ENCODE measurements at regions not wholly inside any gene's neighbourhood (a gene's known extent, or its start where the extent isn't known, plus 50 kb on each side); places are given as distances from the start of the nearest gene placed in this dataset.

DNA sequence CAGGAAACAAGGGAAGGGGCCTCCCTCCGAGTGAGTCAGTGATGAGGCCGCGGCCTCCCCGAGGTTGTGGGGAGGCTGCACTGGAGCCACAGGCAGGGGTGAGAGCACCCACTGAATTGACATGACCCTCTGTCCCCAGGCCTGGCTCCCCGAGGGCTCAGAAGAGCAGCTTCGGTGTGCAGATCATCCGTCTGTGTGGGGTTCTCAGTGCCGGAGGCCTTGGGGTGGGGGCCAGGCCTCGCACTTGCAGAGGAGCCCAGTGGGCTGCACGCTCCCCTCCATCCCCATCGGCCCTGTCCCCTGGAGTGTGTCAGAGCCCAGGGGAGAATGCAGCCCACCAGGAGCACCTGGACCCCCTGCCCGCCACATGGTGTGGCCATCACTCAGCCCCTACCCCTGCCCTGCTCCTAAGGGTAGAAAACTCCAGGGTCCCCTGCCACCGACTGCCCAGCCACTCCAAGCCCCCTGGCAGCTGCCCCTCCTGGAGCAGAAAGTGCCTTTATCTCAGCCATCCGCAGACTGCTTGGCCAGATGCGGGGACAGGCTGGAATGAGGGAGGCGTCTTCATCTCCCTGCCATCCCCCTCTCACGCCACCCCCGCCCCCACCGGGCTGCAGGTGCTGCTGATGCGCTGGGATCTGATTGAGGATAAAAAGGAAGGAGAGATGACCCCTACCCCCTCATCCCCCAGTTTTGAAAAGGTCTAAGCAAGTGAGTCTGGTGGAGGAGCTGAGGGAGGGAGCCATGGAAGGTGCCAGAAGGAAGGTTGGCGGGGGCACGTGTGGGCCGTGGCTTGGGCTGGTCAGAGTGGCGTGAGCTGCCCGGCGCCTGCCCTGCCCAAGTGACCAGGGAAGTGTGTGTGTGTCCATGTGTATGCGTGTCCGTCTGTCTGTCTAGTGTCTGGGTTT lies 358.3 kb downstream of the SEC14L1 start:
- TF ChIP-seq, protein P1, sequence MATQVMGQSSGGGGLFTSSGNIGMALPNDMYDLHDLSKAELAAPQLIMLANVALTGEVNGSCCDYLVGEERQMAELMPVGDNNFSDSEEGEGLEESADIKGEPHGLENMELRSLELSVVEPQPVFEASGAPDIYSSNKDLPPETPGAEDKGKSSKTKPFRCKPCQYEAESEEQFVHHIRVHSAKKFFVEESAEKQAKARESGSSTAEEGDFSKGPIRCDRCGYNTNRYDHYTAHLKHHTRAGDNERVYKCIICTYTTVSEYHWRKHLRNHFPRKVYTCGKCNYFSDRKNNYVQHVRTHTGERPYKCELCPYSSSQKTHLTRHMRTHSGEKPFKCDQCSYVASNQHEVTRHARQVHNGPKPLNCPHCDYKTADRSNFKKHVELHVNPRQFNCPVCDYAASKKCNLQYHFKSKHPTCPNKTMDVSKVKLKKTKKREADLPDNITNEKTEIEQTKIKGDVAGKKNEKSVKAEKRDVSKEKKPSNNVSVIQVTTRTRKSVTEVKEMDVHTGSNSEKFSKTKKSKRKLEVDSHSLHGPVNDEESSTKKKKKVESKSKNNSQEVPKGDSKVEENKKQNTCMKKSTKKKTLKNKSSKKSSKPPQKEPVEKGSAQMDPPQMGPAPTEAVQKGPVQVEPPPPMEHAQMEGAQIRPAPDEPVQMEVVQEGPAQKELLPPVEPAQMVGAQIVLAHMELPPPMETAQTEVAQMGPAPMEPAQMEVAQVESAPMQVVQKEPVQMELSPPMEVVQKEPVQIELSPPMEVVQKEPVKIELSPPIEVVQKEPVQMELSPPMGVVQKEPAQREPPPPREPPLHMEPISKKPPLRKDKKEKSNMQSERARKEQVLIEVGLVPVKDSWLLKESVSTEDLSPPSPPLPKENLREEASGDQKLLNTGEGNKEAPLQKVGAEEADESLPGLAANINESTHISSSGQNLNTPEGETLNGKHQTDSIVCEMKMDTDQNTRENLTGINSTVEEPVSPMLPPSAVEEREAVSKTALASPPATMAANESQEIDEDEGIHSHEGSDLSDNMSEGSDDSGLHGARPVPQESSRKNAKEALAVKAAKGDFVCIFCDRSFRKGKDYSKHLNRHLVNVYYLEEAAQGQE (IDR thresholded peaks at IDR 0.05; ENCODE audit: insufficient read depth in 1 of 2, low read depth in 2 of 2, low read length in 2 of 2) = no peak
- no peak for TF ChIP-seq TAF1 (IDR thresholded peaks at IDR 0.05; ENCODE audit: borderline replicate concordance, insufficient read depth, low read length)
- TF ChIP-seq SIN3A (IDR thresholded peaks at IDR 0.05; ENCODE audit: borderline replicate concordance, insufficient read depth, low read length) = no peak
- no peak for TF ChIP-seq POLR2AphosphoS5 (IDR thresholded peaks at IDR 0.05; ENCODE audit: low read depth, low read length)

Measured in PFSK-1 (cell line).